Glomerular endothelial cell (primary cell): ENCODE measurements at regions not wholly inside any gene's neighbourhood (a gene's known extent, or its start where the extent isn't known, plus 50 kb on each side); places are given as distances from the start of the nearest gene placed in this dataset.
A peak's percentile ranks its signal among the peaks of the same experiment; 100 is the strongest.

Source experiments
- DNase-seq: peaks from one replicate; pipeline ENCODE4 v3.0.0-alpha.2; 2011; ENCODE audit warnings: low read depth, low spot score; ENCODE audit errors: extremely low read depth

DNA sequence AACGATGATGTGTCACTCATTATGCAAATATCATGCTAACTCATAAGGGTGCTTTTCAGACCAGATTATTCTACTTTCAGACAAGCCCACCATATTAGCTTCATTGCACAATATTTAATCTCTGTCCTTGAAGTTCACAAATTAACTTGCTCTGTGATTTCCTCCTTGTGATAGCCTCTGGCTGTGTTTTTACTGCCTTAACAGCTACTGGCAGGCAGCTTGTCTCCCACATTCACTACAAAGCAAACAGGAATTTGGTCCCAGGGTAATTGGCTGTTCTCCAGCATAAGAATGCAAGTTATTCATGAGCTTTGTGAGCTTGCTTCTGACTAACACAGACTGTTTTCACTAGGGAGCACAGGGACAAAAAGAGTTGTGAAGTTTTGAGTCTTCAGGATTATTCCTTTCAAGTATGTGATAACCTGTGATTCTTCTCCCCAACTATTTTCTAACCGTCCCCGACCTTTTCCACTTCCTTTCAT is 87.9 kb upstream of the HMCN1 start:
- DNase-seq = peak; percentile 98

DNA sequence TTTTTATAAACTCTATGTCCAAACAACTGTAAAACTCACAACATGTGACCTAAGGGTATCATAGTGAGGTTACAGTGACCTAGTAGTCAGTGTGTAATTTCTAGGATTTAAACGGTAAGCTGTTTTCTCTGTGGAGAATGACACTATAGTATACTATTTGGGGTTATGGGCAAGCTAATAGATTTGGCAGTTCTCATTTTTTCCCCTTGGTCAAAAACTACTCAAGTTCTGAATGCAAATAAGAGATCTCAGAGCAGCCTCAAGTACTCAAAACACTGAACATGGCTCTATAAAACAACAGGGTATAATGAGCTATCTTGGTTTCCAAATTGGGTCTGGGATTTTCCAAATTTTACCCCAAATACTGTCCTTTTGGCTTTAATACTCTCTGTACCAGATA is 88.5 kb upstream of the HMCN1 start:
- no peak for DNase-seq

DNA sequence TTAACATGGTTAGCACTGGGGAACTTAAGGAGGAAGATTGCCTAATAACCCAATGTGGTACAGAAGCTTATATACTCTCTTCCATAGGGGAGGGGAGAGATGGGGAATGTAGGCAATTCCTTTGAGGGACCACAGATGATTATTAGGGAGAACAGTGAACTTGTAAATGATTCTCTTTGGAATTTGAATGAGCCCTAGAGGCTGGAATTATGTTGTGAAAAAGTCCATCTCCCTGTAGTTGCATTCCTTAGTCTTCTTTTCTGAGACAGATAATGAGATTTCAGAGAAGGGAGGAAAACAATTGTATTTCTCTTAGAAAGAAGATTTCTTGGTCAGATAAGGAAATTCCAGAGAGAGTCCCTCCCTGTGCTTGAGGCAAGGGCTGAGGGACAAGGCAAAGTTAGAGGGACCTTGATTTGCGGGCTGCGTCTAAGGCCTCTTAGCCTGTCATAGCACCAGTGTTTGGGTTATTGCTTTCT is 89.0 kb upstream of the HMCN1 start:
- DNase-seq = no peak

DNA sequence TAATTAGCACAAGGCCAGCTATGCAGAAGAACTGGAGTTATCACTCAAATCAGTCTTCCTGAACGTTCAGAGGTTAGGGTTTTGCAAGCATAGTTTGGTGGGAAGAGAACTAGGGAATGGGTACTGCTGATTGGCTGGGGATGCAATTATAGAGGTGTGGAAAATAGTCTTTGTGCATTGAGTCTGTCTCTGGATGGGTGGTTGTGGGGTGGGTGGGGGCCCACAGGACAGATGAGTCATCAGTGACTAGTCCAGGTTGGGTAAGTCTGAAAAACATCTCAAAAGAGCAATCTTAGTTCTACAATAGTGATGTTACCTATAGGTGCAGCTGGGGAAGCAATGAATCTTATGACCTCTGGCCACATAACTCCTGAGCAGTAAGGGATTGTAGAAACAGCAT is 89.7 kb upstream of the HMCN1 start:
- DNase-seq = no peak

DNA sequence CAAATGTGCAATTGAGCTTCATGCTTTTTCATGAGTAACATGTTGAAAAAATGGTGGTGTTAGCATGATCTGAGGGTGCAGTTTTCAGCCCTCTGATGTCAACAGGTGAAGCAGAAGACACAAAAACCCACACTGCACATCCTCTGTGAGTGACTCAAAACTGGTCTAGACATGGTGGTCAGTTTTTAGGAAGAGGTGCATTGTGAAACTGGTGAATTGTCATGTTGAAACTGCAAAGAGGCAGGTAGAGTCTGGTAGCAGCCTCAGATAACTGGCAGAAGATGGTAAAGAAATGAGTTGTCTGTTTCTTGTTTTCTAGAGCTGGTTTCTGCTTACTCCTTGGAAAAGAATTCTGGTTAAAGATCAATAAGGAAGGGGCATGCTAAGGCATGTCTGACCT is 97.3 kb upstream of the HMCN1 start:
- DNase-seq = no peak

DNA sequence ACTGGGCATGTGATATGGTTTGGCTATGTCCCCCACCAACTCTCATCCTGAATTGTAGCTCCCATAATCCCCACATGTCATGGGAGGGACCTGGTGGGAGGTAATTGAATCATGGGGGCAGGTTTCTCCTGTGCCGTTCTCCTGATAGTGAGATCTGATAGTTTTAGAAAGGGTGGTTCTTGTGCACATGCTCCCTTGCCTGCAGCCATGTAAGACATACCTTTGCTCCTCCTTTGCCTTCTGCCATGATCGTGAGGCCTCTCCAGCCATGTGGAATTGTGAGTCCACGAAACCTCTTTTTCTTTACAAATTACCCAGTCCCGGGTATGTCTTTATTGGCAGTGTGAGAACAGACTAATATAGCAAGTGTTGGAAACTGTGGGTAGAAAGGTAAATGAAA is 99.5 kb upstream of the HMCN1 start:
- no peak for DNase-seq

DNA sequence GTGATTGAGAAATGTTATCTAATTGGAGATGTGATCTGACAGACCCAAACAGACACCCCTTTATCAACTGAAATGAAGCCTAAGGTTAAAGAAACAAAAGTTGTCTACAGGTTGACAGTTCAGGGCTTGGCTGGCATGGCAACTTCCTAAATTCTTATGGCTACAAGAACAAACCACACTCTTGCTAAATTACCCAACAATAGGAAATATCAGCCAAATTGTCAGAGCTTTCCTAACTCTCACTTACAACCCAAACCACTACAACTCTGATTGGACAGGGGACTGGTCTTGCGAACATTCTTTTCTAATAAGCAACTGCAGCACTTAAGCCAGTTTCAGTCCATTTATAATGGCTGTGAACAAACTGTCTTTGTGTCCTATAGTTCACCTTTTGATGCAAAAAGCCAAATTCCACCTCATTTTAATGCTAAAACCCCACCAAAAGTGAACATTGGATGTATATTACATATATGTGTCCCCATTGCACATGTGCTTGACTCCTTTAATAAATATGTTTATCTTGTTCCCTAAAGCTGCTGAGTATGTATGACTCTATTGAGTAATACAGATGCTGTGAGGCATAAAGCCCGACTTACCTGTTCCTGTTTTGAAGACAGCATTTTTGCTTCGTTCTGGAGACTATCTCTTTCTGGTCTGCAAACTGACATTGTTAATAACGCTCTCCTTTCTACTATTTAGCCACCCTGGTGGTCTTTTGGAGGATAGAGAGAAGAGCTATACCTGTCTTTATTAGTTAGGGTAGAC is 101.3 kb upstream of the HMCN1 start:
- DNase-seq = no peak

DNA sequence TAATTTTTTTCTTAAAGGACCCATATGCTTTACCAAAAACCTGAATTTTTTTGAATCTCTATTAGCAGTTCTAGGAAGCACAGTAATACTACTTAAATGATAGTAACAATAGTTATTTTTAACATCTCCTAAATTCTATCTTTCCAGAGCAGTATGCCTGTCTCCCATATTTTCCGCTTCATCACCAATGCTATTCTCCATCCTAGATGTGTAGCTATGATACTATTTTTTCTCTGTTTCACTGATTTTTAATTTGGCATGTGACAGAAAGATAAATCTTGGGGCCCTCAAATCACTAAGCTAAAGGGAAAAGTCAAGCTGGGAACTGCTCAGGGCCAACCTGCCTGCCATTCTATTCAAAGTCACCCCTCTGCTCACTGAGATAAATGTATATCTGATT is 102.3 kb upstream of the HMCN1 start:
- no peak for DNase-seq

DNA sequence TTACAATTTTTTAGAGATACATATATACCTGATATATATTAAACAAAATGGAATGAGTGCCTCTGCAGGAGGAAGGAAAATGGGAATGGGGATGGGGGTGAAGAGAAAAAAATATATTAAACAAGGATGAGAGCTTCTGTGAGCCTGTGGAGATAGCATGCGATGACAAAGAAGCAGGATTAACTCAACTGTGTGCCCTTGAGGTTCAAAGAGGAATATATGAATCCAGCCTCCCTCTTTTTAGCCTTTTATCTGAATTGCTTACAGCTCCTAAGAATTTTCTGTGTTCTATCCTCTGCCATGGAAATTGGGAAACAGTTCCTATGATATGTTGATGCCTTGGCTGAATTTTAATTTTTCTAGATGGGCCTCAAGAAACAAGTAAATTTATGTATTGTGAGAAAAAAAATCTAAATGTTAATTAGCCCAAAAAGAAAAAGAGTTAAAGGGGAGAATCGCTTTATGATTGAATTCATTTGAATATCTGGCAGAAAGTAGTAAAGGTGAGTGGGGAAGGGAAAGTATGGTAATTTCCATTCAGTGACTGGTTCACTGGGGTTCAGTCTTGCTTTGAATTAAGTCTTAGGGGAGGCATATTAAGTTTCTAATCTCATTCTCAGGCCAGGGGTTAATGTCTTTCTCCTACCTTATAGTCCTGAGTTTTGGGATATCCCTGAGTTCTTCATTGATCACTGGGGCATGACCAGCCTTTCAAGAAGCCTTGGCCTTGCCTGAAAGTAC is 106.3 kb upstream of the HMCN1 start:
- DNase-seq = no peak

DNA sequence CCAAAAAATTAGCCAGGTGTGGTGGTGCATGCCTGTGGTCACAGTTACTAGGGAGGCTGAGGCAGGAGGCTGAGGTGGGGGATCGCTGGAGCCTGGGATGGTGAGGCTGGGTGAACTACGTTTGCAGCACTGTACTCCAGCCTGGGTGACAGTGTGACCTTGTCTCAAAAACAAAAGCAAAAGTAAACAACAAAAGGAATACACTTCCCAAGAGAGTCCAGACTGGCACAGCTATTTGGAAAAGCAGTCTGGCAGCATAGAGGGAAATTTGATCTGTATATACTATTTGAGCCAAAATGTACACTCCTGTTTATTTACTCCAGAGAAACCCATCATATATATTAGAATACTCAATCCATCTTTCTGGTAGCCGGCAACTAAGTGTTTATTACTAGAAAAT is 107.0 kb upstream of the HMCN1 start:
- DNase-seq = no peak

DNA sequence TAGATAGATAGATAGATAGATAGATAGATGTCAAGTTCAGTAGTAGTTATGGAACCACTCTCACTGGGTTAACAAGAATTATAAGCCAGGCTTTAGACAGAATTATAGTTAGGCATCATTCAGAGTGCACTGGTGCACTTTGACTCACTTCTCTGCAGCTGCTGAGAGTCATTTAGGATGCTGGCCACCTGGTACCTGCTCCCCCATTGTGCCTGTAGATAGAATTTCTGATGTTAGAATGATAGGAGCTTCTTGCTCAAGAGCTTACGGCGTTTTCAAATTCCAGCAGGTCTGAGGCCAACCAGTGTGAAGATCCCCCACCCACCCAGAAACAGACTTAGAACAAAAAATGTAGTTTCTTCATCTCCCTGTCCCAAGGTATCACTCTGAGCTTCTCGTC is 107.8 kb upstream of the HMCN1 start:
- no peak for DNase-seq

DNA sequence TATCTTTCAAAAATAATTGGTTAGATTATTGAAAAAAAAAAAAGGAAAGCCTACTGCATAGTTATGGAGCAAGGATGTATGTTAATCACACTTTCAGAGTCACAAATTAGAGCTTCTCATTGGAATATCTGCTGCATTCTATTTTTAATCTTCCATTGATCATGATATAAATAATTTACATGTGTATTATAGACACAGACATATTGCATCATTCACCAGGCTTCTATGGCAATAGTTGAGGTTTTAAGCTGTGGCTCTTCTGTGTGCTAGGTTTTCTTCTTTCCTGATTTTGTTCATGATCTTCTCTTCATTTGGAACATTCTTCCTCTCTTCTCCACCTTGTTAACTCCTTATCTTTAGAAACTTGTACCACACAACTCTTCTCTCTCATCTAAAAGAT is 123.2 kb upstream of the HMCN1 start:
- DNase-seq = no peak

DNA sequence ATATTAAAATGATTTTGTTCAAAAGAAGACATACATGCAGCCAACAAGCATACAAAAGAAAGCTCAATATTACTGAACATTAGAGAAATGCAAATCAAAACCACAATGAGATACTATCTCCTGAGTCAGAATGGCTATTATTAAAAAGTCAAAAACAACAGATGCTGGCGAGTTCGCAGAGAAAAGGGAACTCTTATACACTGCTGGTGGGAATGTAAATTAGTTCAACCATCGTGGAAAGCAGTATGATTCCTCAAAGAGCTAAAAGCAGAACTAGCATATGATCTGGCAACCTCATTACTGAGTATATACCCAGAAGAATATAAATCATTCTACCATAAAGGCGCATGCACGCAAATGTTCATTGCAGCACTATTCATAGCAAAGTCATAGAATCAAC is 126.0 kb upstream of the HMCN1 start:
- DNase-seq = no peak

DNA sequence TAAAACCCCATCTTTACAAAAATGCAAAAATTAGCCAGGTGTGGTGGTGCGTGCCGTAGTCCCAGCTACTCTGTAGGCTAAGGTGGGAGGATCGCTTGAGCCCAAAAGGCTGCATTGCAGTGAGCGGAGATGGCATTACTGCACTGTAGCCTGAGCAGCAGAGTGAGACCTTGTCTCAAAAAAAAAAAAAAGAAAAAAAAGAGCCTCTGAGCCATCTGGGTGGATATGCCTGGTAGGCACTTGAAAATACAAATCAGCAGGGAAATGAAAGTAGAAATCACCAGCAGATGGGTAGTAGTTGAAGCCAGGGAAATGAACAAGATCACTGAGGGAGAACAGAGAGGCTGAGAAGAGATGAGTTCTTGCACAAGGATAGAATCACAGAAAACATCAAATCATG is 131.0 kb upstream of the HMCN1 start:
- no peak for DNase-seq

DNA sequence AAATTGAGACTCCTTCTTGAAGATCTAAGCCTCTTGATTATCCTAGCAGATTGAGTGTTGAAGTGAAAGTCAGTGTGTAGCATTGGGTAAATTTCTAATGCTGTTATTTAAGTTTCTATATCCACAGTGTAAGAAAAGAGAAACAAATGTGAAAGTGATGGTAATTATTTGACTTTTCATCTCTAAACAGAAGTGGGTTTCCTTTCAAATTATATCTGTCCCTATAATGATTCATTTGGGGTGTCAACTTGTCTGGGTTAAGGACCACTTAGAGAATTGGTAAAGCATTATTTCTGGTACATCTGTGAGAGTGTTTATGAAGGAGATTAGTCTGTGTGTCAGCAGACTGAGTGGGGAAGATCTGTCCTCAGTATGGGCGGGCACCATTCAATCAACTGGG is 133.0 kb upstream of the HMCN1 start:
- DNase-seq = no peak

DNA sequence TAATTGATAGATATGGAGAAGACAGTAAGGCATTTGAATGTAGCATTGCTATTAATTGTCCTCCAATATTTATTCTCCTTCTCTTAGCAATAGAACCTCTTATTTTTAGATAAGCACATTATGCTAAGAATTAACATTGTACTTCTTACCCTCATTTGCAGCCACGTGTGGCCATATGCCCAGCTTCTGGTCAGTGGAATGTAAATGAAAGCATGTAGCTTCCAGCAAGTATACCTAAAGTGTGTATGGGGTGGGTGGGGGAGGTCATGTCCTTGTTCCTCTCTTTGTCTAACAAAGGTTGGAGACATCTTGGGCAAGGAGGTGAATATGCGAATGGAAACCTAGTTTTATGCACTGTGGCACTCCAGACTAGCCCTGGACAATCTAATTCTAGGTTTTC is 133.6 kb upstream of the HMCN1 start:
- no peak for DNase-seq

DNA sequence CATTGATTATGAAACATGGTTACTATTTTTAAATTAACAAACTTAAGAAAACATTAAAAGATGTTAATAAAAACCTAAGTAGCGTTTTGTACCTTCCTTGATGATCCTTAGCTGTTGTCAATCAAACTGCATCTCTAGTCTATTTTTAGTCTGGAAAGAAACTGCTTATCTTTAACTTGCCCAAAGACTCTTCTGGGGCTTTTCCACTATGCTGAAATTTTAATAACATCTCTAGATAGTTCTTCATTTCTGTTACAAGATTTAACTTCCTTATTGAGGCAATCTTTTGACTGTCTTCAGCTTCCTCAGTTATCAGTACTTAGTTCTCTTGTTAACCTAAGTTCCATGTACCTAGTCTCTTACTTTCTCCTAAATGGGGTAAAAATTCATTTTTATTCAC is 135.9 kb upstream of the HMCN1 start:
- DNase-seq = no peak

DNA sequence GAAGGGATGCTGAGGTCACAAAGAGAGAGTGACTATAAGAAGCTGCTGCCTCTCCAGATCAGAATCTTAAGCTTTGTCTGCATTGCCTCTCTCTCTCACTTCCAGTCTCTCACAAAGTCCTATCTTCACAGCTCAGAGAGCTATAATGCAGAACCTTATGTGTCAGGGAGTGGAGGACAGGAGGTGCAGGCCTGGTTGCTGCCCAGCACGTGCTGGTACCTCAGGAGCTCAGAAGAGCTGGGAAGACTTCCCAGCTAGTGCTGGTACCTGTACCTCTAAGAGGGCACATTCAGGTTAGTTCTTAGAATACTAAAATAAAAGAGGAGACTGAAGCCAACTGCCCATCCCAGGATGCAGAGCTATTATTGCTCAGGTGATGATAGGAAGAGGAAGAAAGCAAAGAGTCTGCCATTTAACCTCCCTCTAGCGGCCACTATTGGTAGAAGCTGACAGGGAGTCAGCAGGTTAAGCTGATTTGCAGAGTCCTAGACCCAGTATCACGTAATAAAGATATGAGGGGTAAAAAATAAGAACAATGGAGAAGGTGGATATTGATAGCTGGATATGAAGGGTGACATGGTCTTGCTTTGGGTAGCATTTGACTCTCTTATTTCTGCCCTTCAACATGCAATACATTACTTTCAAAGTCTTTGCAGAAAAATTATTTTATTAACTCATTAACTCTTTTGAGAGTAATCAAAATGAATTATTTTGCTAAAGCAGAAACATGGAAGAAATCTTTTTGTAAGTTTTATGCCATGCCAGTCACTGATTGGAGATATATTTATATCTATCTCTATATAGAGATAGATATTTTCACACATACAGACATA is 138.1 kb upstream of the HMCN1 start:
- peak; percentile 29 for DNase-seq

DNA sequence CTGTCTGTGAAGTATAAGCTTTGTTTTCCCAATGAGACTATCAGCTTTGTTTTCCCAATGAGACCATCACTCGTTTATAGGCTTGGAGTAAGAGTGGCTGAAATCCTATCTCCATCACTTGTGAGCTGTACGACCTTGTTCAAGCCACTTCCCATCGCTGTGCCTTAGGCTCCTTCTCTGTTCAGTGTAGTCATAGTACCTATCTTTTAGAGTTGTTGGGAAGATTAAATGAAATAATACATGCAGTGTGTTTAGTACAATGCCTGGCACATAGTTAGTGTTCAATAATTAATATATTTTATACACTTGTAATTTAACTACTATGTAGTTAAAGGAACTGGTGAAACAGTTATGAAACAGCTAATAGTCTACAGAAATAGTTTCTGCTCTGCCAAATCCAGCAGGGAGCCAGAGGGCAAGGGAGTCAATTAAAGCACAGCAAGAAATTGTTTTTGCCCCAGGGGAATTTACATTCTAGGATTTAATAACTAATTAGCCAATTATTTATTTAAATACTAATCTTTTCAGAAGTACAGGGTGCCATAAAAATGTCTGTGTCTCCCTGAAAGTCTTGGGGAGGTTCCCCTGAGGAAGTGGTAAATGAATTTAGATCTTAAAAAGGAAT is 139.3 kb upstream of the HMCN1 start:
- no peak for DNase-seq

DNA sequence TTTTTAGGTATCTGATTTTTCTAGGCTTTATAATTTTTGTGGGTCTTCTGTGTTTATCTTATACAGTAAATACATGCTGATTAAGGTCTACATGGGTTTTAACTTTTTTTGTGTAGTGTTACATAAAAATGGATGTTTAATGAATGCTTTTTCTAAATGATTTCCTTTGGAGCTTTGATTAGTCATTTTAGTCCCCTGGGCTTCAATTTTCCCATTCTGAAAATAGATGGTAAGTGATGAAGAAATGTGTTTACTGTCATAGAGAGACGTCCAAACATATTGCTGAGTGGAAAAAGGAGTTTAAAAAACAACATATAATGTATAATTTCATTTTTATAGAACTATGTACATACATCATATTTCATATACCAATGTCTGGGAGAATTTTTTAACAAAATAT is 140.9 kb upstream of the HMCN1 start:
- no peak for DNase-seq

DNA sequence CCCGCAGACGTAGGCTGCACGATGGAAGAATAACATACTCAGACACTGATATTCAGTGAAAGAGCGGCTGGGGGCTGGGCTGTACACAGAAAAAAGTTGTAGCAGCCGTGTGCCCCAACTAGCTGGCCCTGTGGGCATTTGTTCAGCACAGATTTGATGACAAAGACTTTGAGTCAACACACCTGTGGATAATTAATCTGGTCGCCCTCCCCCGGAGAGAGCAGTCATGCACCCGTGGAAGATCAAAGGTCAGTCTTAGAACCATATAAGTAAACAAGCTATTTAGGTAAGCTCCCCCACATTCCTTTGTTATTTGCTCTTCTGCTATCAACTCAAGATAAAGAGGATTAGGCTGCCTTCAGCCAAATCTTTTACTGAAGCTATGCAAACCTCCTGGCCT is 148.4 kb upstream of the HMCN1 start:
- DNase-seq = no peak
